Activated CD8-positive, alpha-beta memory T cell treated with anti-CD3 and anti-CD28 coated beads, Interleukin-2, amount 50 U/mL, for 4 hours (primary cell): ENCODE measurements at regions not wholly inside any gene's neighbourhood (a gene's known extent, or its start where the extent isn't known, plus 50 kb on each side); places are given as distances from the start of the nearest gene placed in this dataset.

Source experiments
- DNase-seq: peaks from one replicate; pipeline ENCODE4 v3.0.0-alpha.2; 2020

GRCh38 chr2:120481446-120482194 is 135.7 kb downstream of the INHBB start:
- no peak for DNase-seq

- DNase-seq, result no peak
These were observed 136.4 kb downstream of the INHBB start for GRCh38 chr2:120482334-120482733.

GRCh38 chr2:120483355-120483754 is 137.4 kb downstream of the INHBB start:
- no peak for DNase-seq

- no peak for DNase-seq
These were observed 139.2 kb downstream of the INHBB start for GRCh38 chr2:120485096-120485495.

- DNase-seq, result no peak
These were observed 140.5 kb downstream of the INHBB start for GRCh38 chr2:120486441-120486840.

GRCh38 chr2:120486946-120487345 is 141.0 kb downstream of the INHBB start:
- DNase-seq, result no peak

GRCh38 chr2:120488531-120488930 is 142.6 kb downstream of the INHBB start:
- no peak for DNase-seq

- DNase-seq, result no peak
These were observed 143.1 kb downstream of the INHBB start for GRCh38 chr2:120489023-120489422.

GRCh38 chr2:120490091-120490798 is 144.3 kb downstream of the INHBB start:
- no peak for DNase-seq

GRCh38 chr2:120491111-120491625 is 145.2 kb downstream of the INHBB start:
- DNase-seq, result no peak

- DNase-seq, result no peak
These were observed 147.3 kb downstream of the INHBB start for GRCh38 chr2:120493231-120493630.

GRCh38 chr2:120494446-120494845 is 148.5 kb downstream of the INHBB start:
- no peak for DNase-seq

- no peak for DNase-seq
These were observed 149.7 kb downstream of the INHBB start for GRCh38 chr2:120495586-120495985.

GRCh38 chr2:120496235-120496634 is 150.3 kb downstream of the INHBB start:
- DNase-seq, result no peak

- DNase-seq, result no peak
These were observed 150.8 kb downstream of the INHBB start for GRCh38 chr2:120496759-120497158.

- DNase-seq, result no peak
These were observed 151.5 kb downstream of the INHBB start for GRCh38 chr2:120497261-120497977.

- DNase-seq, result no peak
These were observed 152.2 kb downstream of the INHBB start for GRCh38 chr2:120498121-120498520.

- DNase-seq, result no peak
These were observed 152.8 kb downstream of the INHBB start for GRCh38 chr2:120498576-120499394.

- DNase-seq, result no peak
These were observed 154.0 kb downstream of the INHBB start for GRCh38 chr2:120499784-120500495.

GRCh38 chr2:120501591-120501990 is 155.7 kb downstream of the INHBB start:
- DNase-seq, result no peak

GRCh38 chr2:120502357-120502756 is 156.4 kb downstream of the INHBB start:
- no peak for DNase-seq

- no peak for DNase-seq
These were observed 156.8 kb downstream of the INHBB start for GRCh38 chr2:120502761-120503160.
